GM04504 (cell line): ENCODE measurements at regions not wholly inside any gene's neighbourhood (a gene's known extent, or its start where the extent isn't known, plus 50 kb on each side); places are given as distances from the start of the nearest gene placed in this dataset.

ENCODE experiments used
- DNase-seq: peaks from one replicate; pipeline ENCODE4 v3.0.0-alpha.2; 2012; ENCODE audit warnings: low read depth

DNA sequence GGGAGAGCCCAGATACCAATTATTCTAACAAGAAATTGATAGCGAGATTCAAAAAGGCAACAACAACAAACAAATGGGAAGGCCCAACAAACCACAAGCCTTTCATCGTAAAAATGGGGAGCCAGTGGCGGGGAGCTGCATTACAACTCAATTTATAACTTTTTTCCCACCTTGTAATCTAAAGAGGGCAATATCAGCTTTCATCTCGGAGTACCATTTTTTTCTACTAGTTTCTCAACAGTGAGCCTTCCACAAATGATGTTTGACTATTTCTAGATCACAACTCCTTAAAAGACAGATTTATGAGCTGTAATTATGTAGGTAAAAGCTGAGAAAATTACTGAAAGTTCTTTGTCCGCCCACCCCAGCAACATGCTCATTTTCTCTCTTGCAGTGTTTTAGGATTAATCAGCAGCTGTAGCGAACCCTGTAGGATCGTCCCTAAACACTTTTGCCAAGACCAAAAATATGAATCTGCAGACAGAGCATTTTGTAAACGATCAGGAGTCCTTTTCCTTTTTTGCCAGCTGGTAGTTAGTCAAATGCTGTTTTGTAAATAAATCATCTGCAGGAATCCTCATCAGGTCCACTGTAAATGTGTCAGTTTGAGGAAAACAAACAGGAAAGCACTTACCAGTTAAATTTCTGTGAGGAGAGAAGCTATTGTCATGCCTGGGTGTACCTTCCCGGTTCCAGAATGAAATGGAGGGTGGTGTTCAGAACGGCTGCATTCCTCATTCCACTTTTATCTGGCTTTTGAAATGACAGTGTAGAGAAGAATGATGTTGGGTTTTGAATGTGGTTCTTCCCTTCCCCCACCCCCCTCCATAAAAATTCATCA lies 53.2 kb downstream of the EEF1B2 start:
- DNase-seq: peak; percentile 64

DNA sequence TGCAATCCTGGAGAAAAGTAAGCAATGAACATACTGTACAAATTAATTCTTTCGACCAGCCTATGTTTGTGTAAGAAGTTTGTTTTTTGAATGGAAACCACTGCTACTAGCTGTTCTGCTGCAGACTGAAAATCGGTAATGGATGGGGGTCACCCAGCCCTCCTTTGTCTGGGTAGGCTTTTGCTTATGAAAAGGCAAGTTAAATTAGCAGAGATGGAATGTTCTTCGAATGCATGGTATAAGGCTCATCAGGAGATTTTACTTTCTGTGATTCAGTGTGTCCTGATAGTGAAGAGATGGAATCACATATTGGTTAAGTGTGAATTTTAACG lies 53.8 kb downstream of the EEF1B2 start:
- DNase-seq: no peak

GRCh38 chr2:206217166-206217565 lies 57.3 kb upstream of the ZDBF2 start:
- DNase-seq: no peak

GRCh38 chr2:206217743-206218142 lies 56.7 kb upstream of the ZDBF2 start:
- peak; percentile 34 for DNase-seq

GRCh38 chr2:206218156-206218555 lies 56.3 kb upstream of the ZDBF2 start:
- DNase-seq: no peak

- DNase-seq: no peak
Observed at GRCh38 chr2:206218796-206219499, 55.5 kb upstream of the ZDBF2 start.

GRCh38 chr2:206219957-206220356 lies 54.5 kb upstream of the ZDBF2 start:
- no peak for DNase-seq

DNA sequence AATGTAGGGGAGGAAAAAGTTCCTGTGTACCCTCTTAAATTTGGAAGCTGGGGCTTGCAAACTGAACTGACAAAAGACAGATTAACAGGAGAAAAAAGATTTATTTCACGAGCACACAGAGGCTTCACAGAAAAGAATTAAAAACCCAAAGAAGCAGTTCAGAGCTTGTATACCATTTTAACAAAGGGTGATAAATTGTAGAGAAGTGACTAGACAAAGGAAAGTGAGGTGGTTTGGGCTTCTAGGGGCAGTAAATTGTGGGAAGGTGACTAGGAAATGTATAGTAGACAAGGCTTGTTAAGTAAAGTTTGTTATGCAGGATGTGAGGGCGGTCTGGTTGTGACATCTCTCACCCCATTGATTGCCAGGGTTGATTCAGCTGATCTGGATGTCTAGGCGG lies 53.5 kb upstream of the ZDBF2 start:
- DNase-seq: no peak
